H1 (cell line): ENCODE measurements at regions not wholly inside any gene's neighbourhood (a gene's known extent, or its start where the extent isn't known, plus 50 kb on each side); places are given as distances from the start of the nearest gene placed in this dataset.

Source experiments
- BACH1 ChIP-seq: IDR thresholded peaks from 2 replicates; pipeline ENCODE4 v1.6.1; 2012; ENCODE audit warnings: low read length, improper control_type of control experiment
- CHD2 ChIP-seq: IDR thresholded peaks from 2 replicates; pipeline ENCODE4 v1.6.1; 2012; ENCODE audit warnings: low read length, improper control_type of control experiment
- CHD7 ChIP-seq: fragments of 300-600 bp; sonication (generic); IDR thresholded peaks from 2 replicates; pipeline ENCODE4 v1.7.1; 2012; ENCODE audit warnings: low read length, moderate library complexity, mild to moderate bottlenecking, inconsistent platforms; ENCODE audit not compliant: insufficient replicate concordance
- E2F6 ChIP-seq: IDR thresholded peaks from 2 replicates; pipeline ENCODE4 v1.6.1; 2012; ENCODE audit warnings: inconsistent platforms
- FOSL1 ChIP-seq: IDR thresholded peaks from 2 replicates; pipeline ENCODE4 v1.6.1; 2011; ENCODE audit warnings: mild to moderate bottlenecking, low read depth, low read length, moderate library complexity; ENCODE audit not compliant: insufficient read depth
- JUN ChIP-seq: IDR thresholded peaks from 2 replicates; pipeline ENCODE4 v1.6.1; 2011; ENCODE audit warnings: low read depth, mild to moderate bottlenecking, improper control_type of control experiment, low read length
- PHF8 ChIP-seq: fragments of 200-600 bp; sonication (generic); conservative IDR thresholded peaks from 2 replicates; pipeline ENCODE4 v1.7.1; 2012; ENCODE audit warnings: low read depth, mild to moderate bottlenecking, inconsistent platforms, low read length, moderate library complexity
- POU5F1 ChIP-seq: IDR thresholded peaks from 2 replicates; pipeline ENCODE4 v1.6.1; 2011; ENCODE audit warnings: low read depth, mild to moderate bottlenecking, low read length, moderate library complexity
- SIRT6 ChIP-seq: IDR thresholded peaks from one replicate; pipeline ENCODE4 v1.7.1; 2012; ENCODE audit warnings: low read length, inconsistent platforms
- TAF7 ChIP-seq: optimal IDR thresholded peaks from 2 replicates; pipeline ENCODE3; 2011; ENCODE audit warnings: low read depth, mild to moderate bottlenecking, inconsistent platforms, low read length, moderate library complexity, borderline replicate concordance
- TBP ChIP-seq: IDR thresholded peaks from 2 replicates; pipeline ENCODE4 v1.6.1; 2011; ENCODE audit warnings: low read depth, low read length, improper control_type of control experiment

- no peak for TF ChIP-seq CHD7
- TF ChIP-seq BACH1, result no peak
- no peak for TF ChIP-seq JUN
- TF ChIP-seq E2F6, result no peak
- TF ChIP-seq SIRT6, result no peak
- no peak for TF ChIP-seq FOSL1
- no peak for TF ChIP-seq CHD2
- TF ChIP-seq TBP, result no peak
- no peak for TF ChIP-seq PHF8
- TF ChIP-seq TAF7, result no peak
- TF ChIP-seq POU5F1, result no peak
Observed at GRCh38 chr2:182543741-182544525, 117.1 kb upstream of the PDE1A start (continued).
